ENCODE measurements at regions not wholly inside any gene's neighbourhood (a gene's known extent, or its start where the extent isn't known, plus 50 kb on each side); places are given as distances from the start of the nearest gene placed in this dataset.
"Not testable (repeated sequence)": the region's sequence is repeated elsewhere in the genome, so short reads cannot be mapped to it uniquely, and the experiment has no call there.

DNA sequence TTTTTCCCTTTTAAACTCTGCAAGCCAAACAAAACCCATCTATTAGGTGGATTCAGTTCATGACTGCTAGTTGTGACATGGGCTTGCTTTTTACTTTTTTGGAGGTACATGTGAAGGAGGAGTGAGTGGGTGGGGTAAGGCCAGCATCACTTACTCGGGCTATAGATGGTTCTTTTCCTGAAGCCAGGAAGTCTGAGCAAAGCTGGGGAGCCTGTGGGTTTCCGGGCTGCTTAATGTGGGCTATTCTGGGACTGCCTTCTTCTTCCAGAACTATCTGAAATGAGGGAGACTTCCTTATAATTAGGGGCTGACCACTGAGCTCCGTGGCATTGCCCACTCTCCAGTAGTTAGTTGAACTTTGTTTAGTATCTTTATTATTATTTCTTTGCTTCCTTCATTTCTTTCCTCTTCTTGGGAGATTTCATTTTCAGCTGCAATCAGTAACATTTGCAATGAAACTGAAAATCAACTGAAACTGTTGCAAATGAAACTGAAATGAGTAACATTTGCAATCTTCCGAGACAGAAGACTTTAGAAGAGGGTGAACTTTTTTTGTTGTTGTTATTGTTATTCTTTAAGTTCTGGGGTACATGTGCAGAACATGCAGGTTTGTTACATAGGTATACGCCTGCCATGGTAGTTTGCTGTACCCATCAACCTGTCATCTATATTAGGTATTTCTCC, 204.9 kb downstream of the LRRC70 start:
- no peak for DNase-seq (ENCODE audit: low read depth)
- no peak for TF ChIP-seq CTCF (conservative IDR thresholded peaks at IDR 0.05; ENCODE audit: low read length)
- no peak overlapping the region for H3K4me3 ChIP-seq (ENCODE audit: low read length)

GRCh38 chr5:62780888-62781287, 202.3 kb downstream of the LRRC70 start:
- no peak overlapping the region for H3K4me3 ChIP-seq (ENCODE audit: low read length)
- TF ChIP-seq CTCF (conservative IDR thresholded peaks at IDR 0.05; ENCODE audit: low read length), result no peak
- DNase-seq (ENCODE audit: low read depth), result no peak

DNA sequence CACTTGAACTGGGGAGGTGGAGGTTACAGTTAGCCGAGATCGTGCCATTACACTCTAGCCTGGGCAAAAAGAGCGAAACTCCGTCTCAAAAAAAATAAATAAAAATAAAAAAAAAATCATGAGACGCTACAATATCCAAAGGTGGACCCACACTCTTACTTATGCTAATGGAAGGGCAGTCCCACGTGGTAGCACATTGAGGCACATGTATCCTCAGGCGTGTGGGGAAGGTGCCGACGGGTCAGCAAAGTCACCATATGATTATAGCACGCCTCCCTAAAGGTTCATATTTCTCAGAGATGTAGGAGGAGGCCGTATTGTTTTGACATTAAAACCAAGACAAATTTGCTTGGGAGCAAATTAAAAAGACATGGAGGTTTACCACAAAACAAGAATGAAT, 201.6 kb downstream of the LRRC70 start:
- TF ChIP-seq CTCF (conservative IDR thresholded peaks at IDR 0.05; ENCODE audit: low read length), result no peak

DNA sequence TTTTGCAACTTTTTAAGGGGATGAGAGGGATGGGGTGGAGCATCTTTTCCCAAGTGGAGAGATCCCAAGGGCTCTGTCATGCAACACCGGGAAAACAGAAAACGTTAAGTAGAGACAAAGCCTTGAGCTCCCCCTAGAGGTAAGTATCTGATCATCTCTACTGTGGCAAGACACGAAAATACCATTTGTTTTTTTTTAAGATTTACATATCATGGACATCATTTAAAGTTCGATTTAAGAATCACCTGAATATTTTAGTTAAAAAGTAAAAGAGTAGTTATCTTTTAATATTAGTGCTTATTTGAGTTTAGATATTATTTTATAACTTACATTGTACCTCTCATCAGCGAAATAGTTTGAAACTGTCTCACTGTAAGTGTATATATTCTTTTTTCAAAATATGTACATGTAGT, 200.4 kb downstream of the LRRC70 start:
- H3K4me3 ChIP-seq (ENCODE audit: low read length), result no peak overlapping the region
- TF ChIP-seq CTCF (conservative IDR thresholded peaks at IDR 0.05; ENCODE audit: low read length), result peak; percentile 88
- peak; percentile 68 for DNase-seq (ENCODE audit: low read depth)

More for the DNA sequence above, 201.6 kb downstream of the LRRC70 start:
- H3K4me3 ChIP-seq (ENCODE audit: low read length), result no peak overlapping the region
- DNase-seq (ENCODE audit: low read depth), result no peak

DNA sequence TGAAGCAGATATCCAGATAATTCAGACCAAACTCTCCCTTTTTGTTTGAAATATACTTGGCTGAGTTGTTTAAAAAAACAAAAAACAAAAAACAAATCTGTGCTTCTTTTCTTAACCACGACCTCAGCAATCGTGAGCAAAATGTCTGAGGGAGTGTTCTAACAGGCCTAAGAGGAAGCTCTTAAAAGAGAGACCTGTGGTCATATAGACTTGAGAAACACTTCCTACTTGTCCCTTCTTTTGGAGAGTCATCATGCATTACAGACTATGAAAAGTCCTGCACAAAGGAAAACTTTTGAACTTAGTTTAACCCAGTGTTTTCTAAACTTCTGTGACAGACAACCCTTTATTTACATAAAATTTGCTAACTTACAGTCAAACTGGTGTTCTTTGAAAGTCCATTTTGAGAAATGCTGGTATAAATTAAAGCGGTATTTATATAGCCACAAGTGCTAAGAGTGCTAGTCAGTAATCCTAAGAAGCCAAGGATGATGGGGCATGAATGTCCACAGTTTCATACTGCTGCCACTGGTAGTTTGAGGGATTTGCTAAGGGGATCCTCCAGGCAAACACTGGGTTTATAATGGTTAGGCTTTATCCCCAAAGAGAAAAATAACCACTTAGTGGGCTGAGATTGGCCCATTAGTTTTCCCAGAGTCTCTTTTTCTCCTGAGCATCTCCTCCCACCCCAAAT, 199.8 kb downstream of the LRRC70 start:
- no peak for DNase-seq (ENCODE audit: low read depth)
- H3K4me3 ChIP-seq (ENCODE audit: low read length), result no peak overlapping the region
- no peak for TF ChIP-seq CTCF (conservative IDR thresholded peaks at IDR 0.05; ENCODE audit: low read length)

DNA sequence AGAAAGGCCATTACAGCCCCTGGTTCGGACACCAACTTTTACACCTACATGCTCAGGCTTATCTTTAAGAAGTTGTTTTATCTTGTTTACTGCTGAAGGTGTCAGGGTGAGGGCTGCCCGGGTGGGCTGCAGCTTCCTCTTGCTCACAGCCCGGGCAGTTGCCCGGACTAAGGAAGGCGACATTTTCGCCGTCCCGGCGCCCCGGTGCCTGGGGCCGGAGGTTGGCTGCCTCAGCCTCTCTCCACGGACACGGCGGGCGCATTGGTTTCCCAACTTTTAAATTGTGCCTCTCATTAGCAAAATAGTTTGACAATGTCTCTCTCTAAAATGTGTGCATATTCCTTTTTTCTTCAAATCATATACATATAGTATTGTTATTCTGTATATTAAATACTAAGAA, 198.5 kb downstream of the LRRC70 start:
- DNase-seq (ENCODE audit: low read depth); H3K4me3 ChIP-seq (ENCODE audit: low read length): not testable (repeated sequence)

DNA sequence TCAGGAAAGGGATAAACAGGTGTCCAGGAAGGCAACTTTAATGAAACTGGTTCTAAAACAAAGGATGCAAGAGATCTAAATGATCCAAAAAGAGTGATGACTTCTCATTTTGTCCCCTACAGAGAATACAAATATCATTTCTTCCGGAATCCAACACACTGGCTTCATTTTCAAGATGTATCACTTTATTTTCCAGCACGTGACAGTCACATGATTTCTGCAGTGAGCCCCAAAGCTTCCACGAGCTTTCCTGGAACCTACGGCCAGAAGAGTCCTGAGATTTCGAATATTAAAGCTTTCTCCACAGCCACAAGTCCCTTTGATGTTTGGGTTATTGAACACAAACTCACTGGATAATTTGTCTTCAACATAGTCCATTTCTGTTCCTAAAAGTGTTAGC, 198.0 kb downstream of the LRRC70 start:
- DNase-seq (ENCODE audit: low read depth); H3K4me3 ChIP-seq (ENCODE audit: low read length): not testable (repeated sequence)

GRCh38 chr5:62773460-62773859, 194.8 kb downstream of the LRRC70 start:
- DNase-seq (ENCODE audit: low read depth), result no peak
- no peak for TF ChIP-seq CTCF (conservative IDR thresholded peaks at IDR 0.05; ENCODE audit: low read length)
- H3K4me3 ChIP-seq (ENCODE audit: low read length), result no peak overlapping the region

Data from AG10803 (cell line).